GM19372 (cell line): ENCODE measurements at regions not wholly inside any gene's neighbourhood (a gene's known extent, or its start where the extent isn't known, plus 50 kb on each side); places are given as distances from the start of the nearest gene placed in this dataset.
"Not testable (repeated sequence)": the region's sequence is repeated elsewhere in the genome, so short reads cannot be mapped to it uniquely, and the experiment has no call there.

ENCODE experiments used
- ATAC-seq: cut with Tn5 transposase; IDR thresholded peaks from one replicate; pipeline ENCODE4 v1.9.1; 2021; ENCODE audit warnings: mild to moderate bottlenecking, low read depth, moderate library complexity; ENCODE audit not compliant: unreplicated experiment

DNA sequence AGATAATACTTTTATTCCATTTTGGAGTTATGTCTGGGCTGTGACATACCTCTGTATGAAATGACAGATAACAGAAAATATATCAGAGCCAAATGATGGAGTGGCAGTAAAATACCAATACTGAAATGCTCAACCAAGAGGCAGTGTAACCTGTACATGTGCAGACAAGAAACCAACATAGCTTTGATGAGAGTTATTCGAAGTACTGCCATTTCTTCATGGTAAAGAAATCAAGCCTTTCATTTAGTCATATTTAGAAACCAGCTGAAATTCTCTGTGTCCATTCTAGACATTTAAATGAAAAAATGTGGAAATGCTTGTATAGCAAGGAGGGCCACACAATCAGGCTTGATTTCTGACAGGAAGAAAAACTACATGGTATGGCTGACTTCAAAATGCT, 127.1 kb upstream of the PTPRZ1 start:
- ATAC-seq, result no peak

GRCh38 chr7:121744877-121745276, 128.1 kb upstream of the PTPRZ1 start:
- ATAC-seq, result no peak

DNA sequence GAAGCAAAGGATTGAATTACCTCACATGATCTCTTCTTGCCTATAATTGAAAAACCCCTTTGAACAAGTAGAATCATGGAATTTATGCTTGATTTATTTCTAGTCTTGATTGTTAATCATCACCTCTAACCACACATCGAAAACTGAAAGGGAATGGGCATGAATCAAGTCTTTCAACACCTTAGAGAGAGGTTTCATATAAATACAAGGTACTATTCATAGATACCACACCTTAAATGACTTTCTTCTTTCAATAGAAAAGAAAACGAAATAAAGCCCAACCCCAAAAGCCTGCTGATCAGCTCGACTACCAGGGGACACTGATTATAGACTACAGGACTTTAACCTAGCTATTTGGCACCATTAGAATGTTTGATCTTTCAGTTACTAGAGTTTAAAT, 128.6 kb upstream of the PTPRZ1 start:
- ATAC-seq, result no peak

DNA sequence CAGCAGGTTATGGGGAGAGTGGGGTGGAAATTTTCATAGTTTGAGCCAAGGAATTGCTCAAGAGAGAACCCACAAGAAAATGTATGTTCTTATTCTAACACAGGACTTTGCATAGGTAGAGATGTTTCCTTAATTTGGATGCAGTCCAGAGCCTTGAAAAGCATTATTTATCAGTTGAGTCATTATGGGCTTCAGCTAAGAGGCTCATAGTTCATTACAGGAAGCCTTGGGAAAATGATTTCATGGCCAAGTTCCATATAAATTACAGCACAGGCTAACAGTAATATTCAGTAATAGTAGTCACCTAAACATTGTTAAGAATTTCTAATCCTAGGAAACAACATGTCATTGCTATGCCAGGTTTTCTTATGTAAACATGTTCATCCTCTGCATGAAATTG, 131.1 kb upstream of the PTPRZ1 start:
- no peak for ATAC-seq

- no peak for ATAC-seq
Observed at GRCh38 chr7:121739465-121739864, 133.5 kb upstream of the PTPRZ1 start.

- no peak for ATAC-seq
Observed at GRCh38 chr7:121730869-121731268, 142.1 kb upstream of the PTPRZ1 start.

DNA sequence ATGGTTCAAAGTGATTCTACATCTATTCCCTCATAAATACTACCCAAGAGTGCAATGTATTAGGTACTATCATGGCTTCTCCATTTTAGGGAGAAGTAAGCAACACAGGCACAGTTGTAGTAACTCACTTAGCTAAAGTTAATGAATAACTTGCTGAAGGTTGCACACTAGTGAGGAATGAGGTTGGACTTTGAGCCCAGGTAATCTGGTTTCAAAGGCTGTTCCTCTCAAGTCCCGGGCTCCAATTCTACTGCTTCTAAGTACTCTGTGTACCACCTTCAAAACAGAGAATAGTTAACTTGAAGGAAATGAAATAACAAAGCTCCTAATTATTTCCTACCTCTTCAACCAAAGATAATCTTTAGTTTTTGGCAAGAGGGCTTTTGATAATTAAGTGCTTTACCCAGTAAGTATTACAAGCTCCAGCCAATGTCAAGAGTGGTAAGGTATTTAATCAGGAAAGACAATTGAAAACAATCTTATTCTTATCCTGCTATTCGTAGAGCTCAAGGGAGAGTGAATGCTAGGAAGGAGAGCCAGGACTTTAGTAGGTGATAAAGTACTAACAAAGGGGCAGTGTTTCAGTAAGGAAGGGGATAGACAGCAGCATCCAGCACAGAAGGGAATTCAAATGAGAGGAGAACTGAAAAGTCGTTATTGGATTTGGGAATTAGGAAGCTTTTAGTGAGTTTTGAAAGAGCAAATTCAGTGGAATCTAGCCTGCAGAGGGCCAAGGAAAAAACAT, 158.2 kb upstream of the PTPRZ1 start:
- ATAC-seq, result no peak

DNA sequence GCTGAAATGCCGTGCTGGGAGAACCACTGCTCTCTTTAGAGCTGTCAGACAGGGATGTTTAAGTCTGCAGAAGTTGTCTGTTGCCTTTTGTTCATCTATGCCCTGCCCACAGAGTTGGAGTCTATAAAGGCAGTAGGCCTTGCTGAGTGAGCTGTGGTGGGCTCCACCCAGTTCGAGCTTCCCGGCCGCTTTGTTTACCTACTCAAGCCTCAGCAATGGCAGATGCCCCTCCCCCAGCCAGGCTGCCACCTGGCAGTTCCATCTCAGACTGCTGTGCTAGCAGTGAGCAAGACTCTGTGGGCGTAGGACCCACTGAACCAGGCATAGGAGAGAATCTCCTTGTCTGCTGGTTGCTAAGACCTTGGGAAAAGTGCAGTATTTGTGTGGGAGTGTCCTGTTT, 160.0 kb upstream of the PTPRZ1 start:
- not testable (repeated sequence) for ATAC-seq

DNA sequence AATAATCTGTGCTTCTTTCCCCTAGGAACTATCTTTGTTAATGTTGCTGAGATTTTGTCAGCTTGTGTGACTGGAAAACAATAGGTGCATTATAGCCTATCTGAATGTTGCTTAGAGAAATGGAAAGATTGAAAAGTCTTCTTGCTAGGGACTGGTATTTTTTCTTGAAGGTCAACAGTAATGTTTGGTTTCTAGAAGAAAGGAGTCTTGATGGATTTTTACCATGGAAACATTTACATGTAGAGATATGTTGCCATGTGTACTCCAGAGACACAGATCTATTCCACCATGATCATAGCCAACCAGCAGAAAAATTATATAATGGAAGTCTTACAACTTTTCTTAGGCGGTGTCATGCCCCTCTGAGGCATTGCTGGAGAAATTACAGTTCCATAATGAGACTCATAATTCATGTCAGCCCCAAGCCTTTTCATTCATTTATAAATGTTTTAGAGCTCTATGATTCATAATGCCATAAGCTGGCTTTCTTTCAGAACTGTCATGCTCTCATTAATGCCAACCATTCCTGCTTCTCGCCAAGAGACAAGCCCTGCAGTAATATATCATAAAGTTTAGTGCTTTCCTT, 175.1 kb upstream of the PTPRZ1 start:
- no peak for ATAC-seq

- ATAC-seq, result no peak
Observed at GRCh38 chr7:121696954-121697353, 176.0 kb upstream of the PTPRZ1 start.

DNA sequence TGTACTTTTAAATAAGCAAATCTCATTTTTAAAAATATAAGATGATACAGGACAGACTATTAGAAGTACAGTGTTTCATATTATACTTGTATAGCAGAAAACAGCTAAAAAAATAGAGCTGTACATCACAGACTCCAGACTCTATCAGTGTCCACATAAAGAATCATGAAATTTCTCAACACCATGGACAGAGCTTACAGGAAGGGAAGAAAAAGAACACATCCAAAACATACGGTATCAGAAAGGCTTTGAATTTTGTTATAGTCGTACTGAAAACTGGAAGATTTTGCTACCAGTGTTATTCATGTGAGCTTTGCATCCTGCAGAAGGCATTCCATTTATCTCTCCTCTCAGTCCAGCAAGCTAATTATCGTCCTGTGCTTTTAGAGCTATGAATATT, 183.2 kb upstream of the PTPRZ1 start:
- no peak for ATAC-seq

DNA sequence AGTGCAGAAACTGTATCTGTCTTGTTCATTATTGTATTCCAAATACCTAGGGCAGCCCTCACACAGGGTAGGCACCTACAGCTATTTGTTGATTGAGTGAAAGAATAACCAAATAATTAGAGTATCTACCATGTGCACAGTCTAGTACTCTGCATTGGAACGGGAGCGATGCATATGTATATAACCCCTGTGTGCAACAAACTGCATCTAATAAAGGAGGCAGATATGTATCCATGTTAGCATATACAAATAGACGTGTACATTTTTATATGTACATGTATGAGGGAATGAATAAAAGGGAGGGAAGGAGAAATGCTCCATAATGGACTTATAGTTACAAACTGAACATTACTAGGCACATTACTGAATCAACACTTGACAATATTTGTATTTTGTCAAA, 191.3 kb upstream of the PTPRZ1 start:
- no peak for ATAC-seq

DNA sequence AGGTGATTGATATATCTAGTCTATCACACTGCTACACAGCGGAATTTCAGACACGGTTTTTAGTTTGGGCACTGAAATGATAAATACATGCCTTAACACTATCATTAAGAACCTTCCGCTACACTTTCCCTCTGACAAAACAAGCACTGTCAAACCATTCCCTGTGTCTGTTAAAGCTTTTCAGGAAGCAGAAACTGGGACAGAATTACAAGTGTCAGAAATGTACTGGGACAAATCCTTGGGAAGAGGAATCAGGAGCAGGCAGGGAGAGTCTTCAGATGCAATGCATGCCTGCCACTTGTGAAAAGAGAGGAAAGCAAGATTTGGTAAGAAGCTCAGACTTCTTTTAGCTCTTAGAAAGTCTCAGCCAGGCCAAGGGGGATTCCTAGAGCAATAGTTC, 196.8 kb upstream of the PTPRZ1 start:
- no peak for ATAC-seq

DNA sequence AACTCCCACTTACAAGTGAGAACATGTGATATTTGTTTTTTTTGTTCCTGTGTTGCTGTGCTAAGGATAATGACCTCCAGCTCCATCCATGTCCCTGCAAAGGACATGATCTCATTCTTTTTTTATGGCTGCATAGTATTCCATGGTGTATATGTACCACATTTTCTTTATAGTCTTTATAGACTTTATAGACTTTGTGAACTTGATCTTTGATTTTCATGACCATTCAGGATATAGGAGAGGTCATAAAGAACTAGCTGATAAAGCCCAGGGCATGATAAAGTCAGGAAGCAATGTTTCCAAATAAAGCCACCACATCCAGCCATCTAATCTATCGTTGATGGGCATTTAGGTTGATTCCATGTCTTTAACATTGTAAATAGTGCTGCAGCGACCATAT, 198.5 kb upstream of the PTPRZ1 start:
- ATAC-seq, result not testable (repeated sequence)

DNA sequence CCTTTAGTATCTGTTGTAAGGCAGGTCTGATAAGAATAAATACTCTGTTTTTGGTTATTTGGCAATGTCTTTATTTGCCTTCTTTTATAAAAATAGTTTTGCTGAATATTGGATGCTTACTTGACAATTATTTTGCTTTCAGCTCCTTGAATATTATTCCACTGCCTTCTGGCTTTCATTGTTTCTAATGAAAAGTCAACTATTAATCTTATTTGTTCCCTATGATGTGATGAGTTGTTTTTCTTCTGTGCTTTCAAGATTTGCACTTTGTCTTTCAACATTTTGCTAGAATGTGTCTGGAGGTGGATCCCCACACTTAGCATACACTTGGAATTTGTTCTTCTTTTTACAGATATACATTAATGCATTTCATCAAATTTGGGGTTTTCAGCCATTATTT, 203.8 kb upstream of the PTPRZ1 start:
- no peak for ATAC-seq

DNA sequence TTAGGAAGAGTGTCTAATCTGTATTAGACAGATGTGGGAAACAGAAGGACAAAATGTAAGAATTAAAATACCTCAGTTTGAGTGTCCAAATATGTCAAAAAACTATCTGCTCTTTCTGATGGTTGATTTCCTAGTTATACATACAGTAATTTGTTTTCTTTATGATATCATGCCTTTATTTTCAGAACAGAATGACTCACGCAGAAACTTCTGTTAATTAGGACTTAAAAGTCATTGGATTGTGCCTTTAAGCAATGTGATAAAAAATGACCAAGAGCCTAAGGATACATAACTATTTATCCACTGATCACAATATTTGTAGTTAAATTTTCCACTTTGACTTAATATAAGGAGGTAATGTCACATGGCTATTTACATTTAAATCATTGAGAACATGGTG, 206.7 kb upstream of the PTPRZ1 start:
- no peak for ATAC-seq

DNA sequence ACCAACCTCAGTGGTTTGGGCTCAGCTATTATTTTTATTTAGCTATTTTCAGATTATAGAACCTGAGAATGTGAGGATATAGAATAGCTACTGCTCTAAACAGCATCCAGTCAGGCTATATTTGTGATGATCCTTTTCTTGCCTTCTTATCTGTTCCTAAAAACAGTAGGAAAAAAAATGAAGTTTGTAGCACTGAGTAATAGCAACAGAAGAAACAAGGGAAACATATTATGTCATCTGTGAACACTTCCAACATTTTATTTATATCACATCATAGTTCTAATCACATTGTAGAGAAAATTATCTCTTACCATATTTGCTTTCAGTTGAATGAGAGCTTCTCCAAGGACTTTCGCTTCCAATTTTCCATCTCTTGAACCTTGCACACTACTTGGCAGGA, 229.6 kb upstream of the PTPRZ1 start:
- no peak for ATAC-seq

GRCh38 chr7:121639705-121640104, 233.3 kb upstream of the PTPRZ1 start:
- ATAC-seq, result no peak

DNA sequence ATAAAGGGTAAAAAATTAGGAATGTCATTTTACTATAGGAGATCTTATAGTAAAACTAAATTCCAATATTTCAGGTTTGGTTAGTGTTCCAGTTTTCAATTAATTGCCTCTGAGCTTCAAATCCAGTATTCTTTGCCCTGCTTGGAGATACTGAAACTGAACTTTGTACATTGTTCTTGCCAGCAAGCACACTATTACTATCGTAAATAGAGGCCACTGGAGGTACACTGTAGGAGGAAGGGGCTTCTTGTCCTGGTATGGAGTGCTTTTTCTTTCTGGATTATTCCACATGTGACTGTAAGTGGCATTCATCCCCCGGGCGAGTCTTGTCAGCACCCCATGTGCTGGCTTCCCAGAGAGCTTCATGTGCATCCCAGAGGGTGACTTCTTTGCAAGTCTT, 234.7 kb upstream of the PTPRZ1 start:
- ATAC-seq, result no peak

- ATAC-seq, result no peak
Observed at GRCh38 chr7:121634356-121634755, 238.2 kb upstream of the FAM3C start.

- ATAC-seq, result no peak
Observed at GRCh38 chr7:121633186-121633585, 237.1 kb upstream of the FAM3C start.

GRCh38 chr7:121624958-121625357, 228.8 kb upstream of the FAM3C start:
- ATAC-seq, result no peak
